ENCODE measurements at regions not wholly inside any gene's neighbourhood (a gene's known extent, or its start where the extent isn't known, plus 50 kb on each side); places are given as distances from the start of the nearest gene placed in this dataset.

- no peak overlapping the region for H3K9ac ChIP-seq (replicated peaks; ENCODE audit: extremely low read depth, insufficient read depth, low read length)
- no TSS peak for BruUV-seq (replicated peaks)
- ChIA-PET CTCF (no interaction called here), POLR2A (no interaction called here)
- no peak overlapping the region for H3K4me2 ChIP-seq (ENCODE audit: insufficient read depth, low read length)
- no peak overlapping the region for H3K4me3 ChIP-seq (replicated peaks in 1 of 3; ENCODE audit: insufficient read depth in 1 of 3, low read depth in 1 of 3, low read length in 3 of 3)
- H3K36me3 ChIP-seq (ENCODE audit: control insufficient read depth in 2 of 2, extremely low read depth in 1 of 2, insufficient read depth in 2 of 2, low read length in 2 of 2), result no peaks in the 10 kb centered on the region
- peaks cover 8% of the 10 kb centered on the region for H3K9me3 ChIP-seq (replicated peaks; ENCODE audit: control insufficient read depth, insufficient read depth, low read length)
- TF ChIP-seq JUN (IDR thresholded peaks at IDR 0.05; ENCODE audit: borderline replicate concordance, insufficient read depth, insufficient read length, low read depth) (no peak), POLR2A (IDR thresholded peaks at IDR 0.05; ENCODE audit: low read depth, low read length) (no peak), MYC (IDR thresholded peaks at IDR 0.05; ENCODE audit: low read depth, low read length) (no peak), MAX (IDR thresholded peaks at IDR 0.05; ENCODE audit: insufficient read depth, insufficient read length) (no peak), EZH2 (IDR thresholded peaks at IDR 0.05; ENCODE audit: borderline replicate concordance, low read depth, low read length, severe bottlenecking) (no peak), CTCF (IDR thresholded peaks at IDR 0.05; ENCODE audit: extremely low read depth in 1 of 2, insufficient read depth in 1 of 2, low read depth in 1 of 2, low read length in 2 of 2) (no peak), POLR2AphosphoS5 (IDR thresholded peaks at IDR 0.05; ENCODE audit: insufficient read depth, low read depth, low read length) (no peak), FOS (IDR thresholded peaks at IDR 0.05; ENCODE audit: borderline replicate concordance, insufficient read depth, low read length) (no peak), GATA2 (IDR thresholded peaks at IDR 0.05; ENCODE audit: insufficient read depth, insufficient read length, low read depth, low read length) (no peak)
- H3K27me3 ChIP-seq (ENCODE audit: control insufficient read depth in 2 of 2, insufficient read depth in 2 of 2, low read length in 2 of 2), result no peaks in the 10 kb centered on the region
- no peak for FAIRE-seq
- H3K9me1 ChIP-seq (replicated peaks; ENCODE audit: control insufficient read depth, extremely low read depth, insufficient read depth, low read length), result no peaks in the 10 kb centered on the region
- intact Hi-C loops (cut with micrococcal nuclease), result no loop called here
- no peaks in the 10 kb centered on the region for H4K20me1 ChIP-seq (replicated peaks; ENCODE audit: control insufficient read depth, extremely low read depth, insufficient read depth, low read length)
- no peaks in the 10 kb centered on the region for H3K4me1 ChIP-seq (ENCODE audit: control insufficient read depth, extremely low read depth, insufficient read depth, low read length)
- dilution Hi-C loops (cut with MboI; ENCODE audit: extremely low pct_ligation_motif_present, low sequenced_read_pairs), result no loop called here
- no peak overlapping the region for H2AFZ ChIP-seq (ENCODE audit: low read depth, low read length)
- H3K27ac ChIP-seq (ENCODE audit: insufficient read depth, low read depth, low read length), result no peak overlapping the region
- DNase-seq (ENCODE audit: low read depth, low spot score), result no peak
- H3K79me2 ChIP-seq (ENCODE audit: control insufficient read depth, insufficient read depth, low read length), result no peaks in the 10 kb centered on the region
Observed at GRCh38 chr5:162529209-162529608, 461.6 kb downstream of the GABRG2 start.

Measured in endothelial cell of umbilical vein (primary cell).